PC-3 (cell line): ENCODE measurements at regions not wholly inside any gene's neighbourhood (a gene's known extent, or its start where the extent isn't known, plus 50 kb on each side); places are given as distances from the start of the nearest gene placed in this dataset.

Experiments used
- ATAC-seq: fragments of 200-7000 bp; cut with Tn5 transposase; 2 replicates; pipeline ENCODE4 v1.9.1; 2020; ENCODE audit warnings: mild to moderate bottlenecking, moderate library complexity
- BruUV-seq: library from RNA; stranded (reverse); fragments of 400-500 nt; replicated peaks from 2 replicates; lab custom pipeline; 2021; lab: Mats Ljungman, UMichigan
- CTCF ChIA-PET: fragments of 300-600 bp; sonication (Branson Sonifier 250); formaldehyde crosslinking; loops from one replicate; lab custom pipeline; 2022; ENCODE audit warnings: antibody characterized with exemption; lab: Charles Lee
- POLR2A ChIA-PET: fragments of 300-600 bp; sonication (Branson Sonifier 250); formaldehyde crosslinking; loops from one replicate; lab custom pipeline; 2022; ENCODE audit warnings: antibody characterized with exemption; ENCODE audit not compliant: unreplicated experiment; lab: Charles Lee
- DNase-seq: peaks from one replicate; pipeline ENCODE4 v3.0.0-alpha.2; 2015
- H2AFZ ChIP-seq: fragments of 300-600 bp; sonication (generic); 2 replicates; pipeline ENCODE4 v1.6.0; 2016; ENCODE audit warnings: antibody characterized with exemption, low read length
- H3F3A ChIP-seq: fragments of 300-600 bp; sonication (generic); one replicate; pipeline ENCODE4 v1.6.0; 2017; ENCODE audit warnings: antibody characterized with exemption, low read length, control low read depth, mild to moderate bottlenecking; ENCODE audit not compliant: unreplicated experiment
- H3K27ac ChIP-seq: fragments of 300-600 bp; sonication (generic); 2 replicates; pipeline ENCODE4 v1.5.1; 2016; ENCODE audit warnings: mild to moderate bottlenecking, low read length
- H3K27me3 ChIP-seq: fragments of 300-600 bp; sonication (generic); 2 replicates; pipeline ENCODE4 v1.6.1; 2016; ENCODE audit warnings: low read length, mixed read lengths
- H3K36me3 ChIP-seq: fragments of 300-600 bp; sonication (generic); 2 replicates; pipeline ENCODE4 v1.6.1; 2016; ENCODE audit warnings: low read depth, mixed run types, low read length, mixed read lengths
- H3K4me1 ChIP-seq: fragments of 300-600 bp; sonication (generic); 2 replicates; pipeline ENCODE4 v1.5.1; 2016; ENCODE audit warnings: low read length; ENCODE audit not compliant: insufficient read depth
- H3K4me2 ChIP-seq: fragments of 300-600 bp; sonication (generic); 2 replicates; pipeline ENCODE4 v1.6.0; 2016; ENCODE audit warnings: low read length
- H3K4me3 ChIP-seq: fragments of 300-600 bp; sonication (generic); 2 replicates; pipeline ENCODE4 v1.5.1; 2016; ENCODE audit warnings: mild to moderate bottlenecking, low read length, mixed read lengths
- H3K79me2 ChIP-seq: fragments of 300-600 bp; sonication (generic); 2 replicates; pipeline ENCODE4 v1.6.1; 2017; ENCODE audit warnings: low read length, mixed read lengths
- H3K9ac ChIP-seq: fragments of 300-600 bp; sonication (generic); 2 replicates; pipeline ENCODE4 v1.6.0; 2016; ENCODE audit warnings: mild to moderate bottlenecking, low read length
- H3K9me2 ChIP-seq: fragments of 300-600 bp; sonication (generic); replicated peaks from 2 replicates; pipeline ENCODE4 v1.6.1; 2016; ENCODE audit warnings: mixed run types, low read length, mixed read lengths
- H3K9me3 ChIP-seq: fragments of 300-600 bp; sonication (generic); 2 replicates; pipeline ENCODE4 v1.6.1; 2016; ENCODE audit warnings: low read length, mixed read lengths
- H4K20me1 ChIP-seq: fragments of 300-600 bp; sonication (generic); 2 replicates; pipeline ENCODE4 v1.6.1; 2016; ENCODE audit warnings: low read length, mixed read lengths
- CTCF ChIP-seq: fragments of 300-600 bp; sonication (generic); conservative IDR thresholded peaks from 2 replicates; pipeline ENCODE4 v1.5.1; 2017; ENCODE audit warnings: antibody characterized with exemption, low read depth, mild to moderate bottlenecking, low read length
- EZH2 ChIP-seq: fragments of 300-600 bp; sonication (generic); IDR thresholded peaks from one replicate; pipeline ENCODE4 v1.6.1; 2017; ENCODE audit warnings: antibody characterized with exemption, mild to moderate bottlenecking, low read length; ENCODE audit not compliant: unreplicated experiment
- EZH2phosphoT487 ChIP-seq: fragments of 300-600 bp; sonication (generic); IDR thresholded peaks from 2 replicates; pipeline ENCODE4 v1.6.1; 2018; ENCODE audit warnings: mild to moderate bottlenecking, antibody characterized with exemption, low read length, borderline replicate concordance
- intact Hi-C: fragments of 100-400 bp; cut with micrococcal nuclease; formaldehyde crosslinking; loops from 2 replicates; pipeline ENCODE4 v1.9.0; 2023

DNA sequence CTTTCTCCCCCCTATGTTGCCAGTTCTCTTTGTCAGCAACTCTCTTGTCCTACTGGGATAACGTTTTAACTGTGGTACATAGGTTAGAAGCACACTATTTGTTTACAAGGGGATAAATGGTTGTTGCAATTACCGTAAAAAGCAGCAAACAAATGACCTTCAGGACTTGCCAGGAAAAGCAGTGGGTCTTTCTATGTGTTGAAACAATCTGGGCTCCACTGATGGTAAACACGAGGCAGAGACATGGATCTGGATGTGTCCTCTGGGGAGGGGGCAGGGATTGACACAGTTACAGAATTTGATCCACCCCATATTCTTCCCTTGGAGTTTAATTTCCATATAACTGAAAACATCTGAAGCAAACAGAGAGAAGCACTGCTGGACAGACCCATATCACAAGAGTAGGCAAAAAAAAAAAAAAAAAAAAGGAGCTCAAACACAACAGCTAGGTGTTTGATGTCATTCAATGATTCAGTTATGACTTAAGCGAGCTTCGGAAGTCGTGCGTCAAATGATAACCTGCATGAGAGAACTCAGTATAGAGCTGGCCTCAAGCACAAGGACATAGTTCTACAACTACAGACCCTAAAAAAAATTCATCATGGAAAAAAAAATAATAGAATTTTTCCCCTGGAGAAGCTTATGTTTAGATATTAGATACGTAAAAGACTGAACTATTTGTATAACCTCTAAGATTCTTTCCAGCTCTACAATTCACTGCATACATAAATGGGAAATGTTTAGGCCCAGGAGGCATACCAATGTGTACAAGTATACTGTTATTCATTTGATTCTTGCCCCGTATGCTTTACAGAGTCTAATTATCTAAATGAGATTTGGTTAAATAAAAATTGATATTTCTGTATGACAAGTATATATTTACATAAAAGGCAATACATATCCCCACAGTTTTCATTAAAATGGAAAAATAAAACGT lies 127.7 kb downstream of the ALDH8A1 start:
- Histone ChIP-seq H3K4me3 (no peak overlapping the region), H4K20me1 (no peaks in the 10 kb centered on the region), H3K4me1 (no peaks in the 10 kb centered on the region; the same call in 1 of the 2 replicates), H3K36me3 (no peaks in the 10 kb centered on the region), H3K79me2 (no peaks in the 10 kb centered on the region), H3K4me2 (0 out of 2 replicates have a peak overlapping the region, but pooled peaks have one; percentile 29), H3K9ac (no peak overlapping the region), H3K27me3 (no peaks in the 10 kb centered on the region), H3K9me2 (no peaks in the 10 kb centered on the region), H3K9me3 (no peaks in the 10 kb centered on the region), H3F3A (no peaks in the 10 kb centered on the region), H2AFZ (peak overlapping the region; percentile 48), H3K27ac (no peak overlapping the region)
- intact Hi-C loops = loop anchor here (2.0 to 5.0 kb wide), 3 partner anchors 120 to 665 kb away; no protein-coding TSS in a partner anchor
- TF ChIP-seq CTCF (no peak), EZH2phosphoT487 (no peak), EZH2 (no peak)
- no TSS peak for BruUV-seq
- ATAC-seq = no peak
- ChIA-PET CTCF (interaction anchor here (0.6 to 1.0 kb wide), 6 partner anchors 43 to 285 kb away, joined by 3 to 7 read pairs (median 4); no protein-coding TSS in a partner anchor), POLR2A (interaction anchor here (0.5 kb wide), 1 partner anchor 233 kb away, joined by 9 read pairs; no protein-coding TSS in a partner anchor)
- DNase-seq = no peak

DNA sequence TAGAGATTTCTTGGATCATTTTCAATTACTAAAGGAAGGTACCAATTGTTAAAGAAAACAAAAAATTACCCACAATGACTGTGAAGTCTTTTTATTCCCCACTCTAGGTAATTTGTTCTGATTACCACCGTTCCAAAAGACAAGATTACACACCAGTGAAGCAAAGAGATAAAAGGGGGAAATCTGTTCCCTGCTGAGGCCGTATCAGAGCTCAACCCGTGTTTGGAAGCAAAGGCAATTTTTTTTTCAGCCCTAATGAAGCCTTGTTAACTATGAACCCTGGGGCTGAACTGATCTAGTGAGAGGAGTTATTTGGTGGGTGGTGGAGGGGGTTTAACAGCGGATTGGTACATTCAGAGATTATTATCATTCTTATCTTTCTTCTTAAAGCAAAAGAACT lies 128.5 kb downstream of the ALDH8A1 start:
- intact Hi-C loops = loop anchor here (5.0 kb wide), 2 partner anchors 121 to 179 kb away; no protein-coding TSS in a partner anchor
- H3F3A ChIP-seq = no peaks in the 10 kb centered on the region
- H3K4me3 ChIP-seq = no peak overlapping the region
- H3K27me3 ChIP-seq = no peaks in the 10 kb centered on the region
- no peak for TF ChIP-seq EZH2phosphoT487
- TF ChIP-seq CTCF = no peak
- TF ChIP-seq EZH2 = no peak
- CTCF ChIA-PET = no interaction called here
- H2AFZ ChIP-seq = no peak overlapping the region
- BruUV-seq = no TSS peak
- no peaks in the 10 kb centered on the region for H3K36me3 ChIP-seq
- H3K9ac ChIP-seq = no peak overlapping the region
- POLR2A ChIA-PET = no interaction called here
- no peak overlapping the region for H3K27ac ChIP-seq
- no peak overlapping the region for H3K4me2 ChIP-seq
- H3K79me2 ChIP-seq = no peaks in the 10 kb centered on the region
- H3K9me2 ChIP-seq = no peaks in the 10 kb centered on the region
- ATAC-seq (no peak), DNase-seq (no peak)
- H3K4me1 ChIP-seq = peaks cover 5% of the 10 kb centered on the region; the same call in 1 of the 2 replicates
- no peaks in the 10 kb centered on the region for H3K9me3 ChIP-seq
- no peaks in the 10 kb centered on the region for H4K20me1 ChIP-seq
